ENCODE measurements at regions not wholly inside any gene's neighbourhood (a gene's known extent, or its start where the extent isn't known, plus 50 kb on each side); places are given as distances from the start of the nearest gene placed in this dataset.

DNA sequence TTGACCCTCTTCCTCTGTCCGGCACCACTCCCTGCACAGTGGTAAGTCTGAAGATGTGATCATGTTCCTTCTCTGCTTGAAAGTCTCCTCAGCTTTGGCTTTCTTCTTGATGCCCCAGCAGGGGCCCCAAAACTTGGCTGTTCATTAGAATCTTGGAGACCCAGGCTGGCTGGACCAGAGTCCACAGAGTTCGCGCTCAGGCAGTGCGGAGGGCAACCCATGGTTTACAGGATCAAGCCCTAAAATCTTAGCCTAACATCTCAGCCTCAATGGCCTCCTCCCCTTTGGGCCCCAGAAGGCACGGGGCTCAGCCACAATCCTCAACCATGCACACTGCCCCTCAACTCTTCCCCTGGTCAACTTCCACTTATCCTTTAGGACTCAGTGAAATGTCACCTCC lies 72.9 kb upstream of the GTSF1L start:
- TF ChIP-seq, protein P1, sequence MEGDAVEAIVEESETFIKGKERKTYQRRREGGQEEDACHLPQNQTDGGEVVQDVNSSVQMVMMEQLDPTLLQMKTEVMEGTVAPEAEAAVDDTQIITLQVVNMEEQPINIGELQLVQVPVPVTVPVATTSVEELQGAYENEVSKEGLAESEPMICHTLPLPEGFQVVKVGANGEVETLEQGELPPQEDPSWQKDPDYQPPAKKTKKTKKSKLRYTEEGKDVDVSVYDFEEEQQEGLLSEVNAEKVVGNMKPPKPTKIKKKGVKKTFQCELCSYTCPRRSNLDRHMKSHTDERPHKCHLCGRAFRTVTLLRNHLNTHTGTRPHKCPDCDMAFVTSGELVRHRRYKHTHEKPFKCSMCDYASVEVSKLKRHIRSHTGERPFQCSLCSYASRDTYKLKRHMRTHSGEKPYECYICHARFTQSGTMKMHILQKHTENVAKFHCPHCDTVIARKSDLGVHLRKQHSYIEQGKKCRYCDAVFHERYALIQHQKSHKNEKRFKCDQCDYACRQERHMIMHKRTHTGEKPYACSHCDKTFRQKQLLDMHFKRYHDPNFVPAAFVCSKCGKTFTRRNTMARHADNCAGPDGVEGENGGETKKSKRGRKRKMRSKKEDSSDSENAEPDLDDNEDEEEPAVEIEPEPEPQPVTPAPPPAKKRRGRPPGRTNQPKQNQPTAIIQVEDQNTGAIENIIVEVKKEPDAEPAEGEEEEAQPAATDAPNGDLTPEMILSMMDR (IDR thresholded peaks at IDR 0.05) = no peak
- no peak for TF ChIP-seq POLR2AphosphoS5 (IDR thresholded peaks at IDR 0.05)
